CD4-positive, alpha-beta memory T cell (primary cell): ENCODE measurements at regions not wholly inside any gene's neighbourhood (a gene's known extent, or its start where the extent isn't known, plus 50 kb on each side); places are given as distances from the start of the nearest gene placed in this dataset.

Source experiments
- CTCF ChIA-PET: fragments of 350-600 bp; sonication (Branson Sonifier 250); formaldehyde crosslinking; loops from one replicate; lab custom pipeline; 2021; ENCODE audit warnings: inconsistent platforms; ENCODE audit not compliant: partially characterized antibody; lab: Charles Lee
- POLR2A ChIA-PET: fragments of 350-600 bp; sonication (Branson Sonifier 250); formaldehyde crosslinking; loops from one replicate; lab custom pipeline; 2021; ENCODE audit not compliant: partially characterized antibody; lab: Charles Lee
- DNase-seq, 5 donors: peaks; one replicate each; pipeline versions ENCODE4 v3.0.0 to v3.0.0-alpha.2; 2020 to 2022; ENCODE audit warnings: mixed read lengths in 1 of 5
- H3K27ac ChIP-seq: one replicate; pipeline ENCODE4 v1.7.0; 2013; ENCODE audit warnings: low read depth, low read length
- H3K27me3 ChIP-seq: 2 replicates; pipeline ENCODE4 v1.7.0; 2013; ENCODE audit warnings: mild to moderate bottlenecking, low read length, moderate library complexity; ENCODE audit not compliant: insufficient read depth
- H3K36me3 ChIP-seq: 2 replicates; pipeline ENCODE4 v1.7.0; 2013; ENCODE audit warnings: mild to moderate bottlenecking, low read length, moderate library complexity; ENCODE audit not compliant: insufficient read depth
- H3K4me1 ChIP-seq: 2 replicates; pipeline ENCODE4 v1.7.0; 2013; ENCODE audit warnings: mild to moderate bottlenecking, low read length, moderate library complexity; ENCODE audit not compliant: insufficient read depth
- H3K4me3 ChIP-seq, 2 donors: one replicate each; pipeline ENCODE4 v1.7.0; 2013; ENCODE audit warnings: low read length in 2 of 2, mild to moderate bottlenecking in 1 of 2
- H3K9me3 ChIP-seq, 2 donors: one replicate each; pipeline ENCODE4 v1.7.0; 2013; ENCODE audit warnings: low read length in 2 of 2, control low read depth in 1 of 2; ENCODE audit not compliant: control insufficient read depth in 1 of 2
- H3K27ac Mint-ChIP-seq, 7 donors: one replicate each; pipeline ENCODE4 v1.8.0; 2020 to 2021; ENCODE audit warnings: mixed read lengths in 7 of 7, mild to moderate bottlenecking in 6 of 7, inconsistent platforms in 3 of 7, moderate library complexity in 3 of 7
- H3K27me3 Mint-ChIP-seq, 2 donors: one replicate each; pipeline ENCODE4 v1.8.0; 2020 to 2021; ENCODE audit warnings: mixed read lengths in 2 of 2
- H3K36me3 Mint-ChIP-seq, 2 donors: one replicate each; pipeline ENCODE4 v1.8.0; 2020 to 2021; ENCODE audit warnings: mixed read lengths in 2 of 2, inconsistent platforms in 1 of 2, mild to moderate bottlenecking in 1 of 2
- H3K4me1 Mint-ChIP-seq, 4 donors: one replicate each; pipeline ENCODE4 v1.8.0; 2020 to 2021; ENCODE audit warnings: mixed read lengths in 4 of 4, mild to moderate bottlenecking in 1 of 4
- H3K4me3 Mint-ChIP-seq, 8 donors: one replicate each; pipeline ENCODE4 v1.8.0; 2020 to 2021; ENCODE audit warnings: mixed read lengths in 8 of 8, mild to moderate bottlenecking in 7 of 8, moderate library complexity in 6 of 8, inconsistent platforms in 3 of 8
- H3K9me3 Mint-ChIP-seq, 8 donors: one replicate each; pipeline ENCODE4 v1.8.0; 2020 to 2021; ENCODE audit warnings: mixed read lengths in 8 of 8, mild to moderate bottlenecking in 5 of 8, inconsistent platforms in 3 of 8, moderate library complexity in 1 of 8
- intact Hi-C: fragments of 100-400 bp; cut with micrococcal nuclease; formaldehyde crosslinking; loops from one replicate; pipeline ENCODE4 v1.15.1; 2023

DNA sequence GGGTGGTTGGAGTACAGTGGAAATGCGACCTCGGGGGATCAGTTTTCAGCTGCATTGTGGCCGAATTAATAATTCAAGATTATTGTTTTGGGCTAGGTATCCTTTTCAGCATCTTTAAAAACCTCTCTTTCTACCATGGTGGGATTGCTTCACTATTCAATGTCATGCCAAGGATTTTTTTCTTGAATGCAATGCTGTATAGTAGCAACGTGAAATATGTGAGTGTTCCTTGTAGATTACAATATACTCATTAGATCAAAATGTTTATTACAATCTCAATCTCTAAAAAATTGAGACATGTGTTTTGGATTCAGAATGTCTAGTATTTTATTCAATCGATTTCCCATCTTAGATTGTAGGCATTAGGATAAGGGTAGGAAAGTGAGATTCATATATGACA lies 586.5 kb upstream of the TBL1XR1 start:
- no peak overlapping the region for H3K4me3 Mint-ChIP-seq
- H3K27ac ChIP-seq, result no peak overlapping the region
- ChIA-PET POLR2A (no interaction called here), CTCF (no interaction called here)
- peaks cover 10 to 13% (median 11%) of the 10 kb centered on the region in 4 donors for H3K4me1 Mint-ChIP-seq
- H3K27me3 ChIP-seq, result no peaks in the 10 kb centered on the region
- no peaks in the 10 kb centered on the region for H3K9me3 Mint-ChIP-seq
- H3K4me3 ChIP-seq, result no peak overlapping the region
- no peaks in the 10 kb centered on the region for H3K36me3 Mint-ChIP-seq
- no peaks in the 10 kb centered on the region for H3K9me3 ChIP-seq
- no peak for DNase-seq
- intact Hi-C loops, result no loop called here
- H3K36me3 ChIP-seq, result no peaks in the 10 kb centered on the region
- H3K27me3 Mint-ChIP-seq, result no peaks in the 10 kb centered on the region
- H3K4me1 ChIP-seq, result peaks cover 8% of the 10 kb centered on the region
- no peak overlapping the region for H3K27ac Mint-ChIP-seq

- ChIA-PET CTCF (no interaction called here), POLR2A (no interaction called here)
- H3K27ac Mint-ChIP-seq, result no peak overlapping the region
- H3K4me1 ChIP-seq, result no peaks in the 10 kb centered on the region
- H3K27me3 ChIP-seq, result no peaks in the 10 kb centered on the region
- H3K27ac ChIP-seq, result no peak overlapping the region
- H3K9me3 Mint-ChIP-seq, result peaks cover 0 to 1% (median 0%) of the 10 kb centered on the region in 8 donors
- no peaks in the 10 kb centered on the region for H3K36me3 ChIP-seq
- no peak for DNase-seq
- no peak overlapping the region for H3K4me3 Mint-ChIP-seq
- H3K36me3 Mint-ChIP-seq, result no peaks in the 10 kb centered on the region
- H3K9me3 ChIP-seq, result no peaks in the 10 kb centered on the region
- H3K4me1 Mint-ChIP-seq, result peaks cover 6 to 10% (median 8%) of the 10 kb centered on the region in 4 donors
- intact Hi-C loops, result no loop called here
- no peaks in the 10 kb centered on the region for H3K27me3 Mint-ChIP-seq
- H3K4me3 ChIP-seq, result no peak overlapping the region
Observed at GRCh38 chr3:177787279-177788041, 590.2 kb upstream of the TBL1XR1 start.

DNA sequence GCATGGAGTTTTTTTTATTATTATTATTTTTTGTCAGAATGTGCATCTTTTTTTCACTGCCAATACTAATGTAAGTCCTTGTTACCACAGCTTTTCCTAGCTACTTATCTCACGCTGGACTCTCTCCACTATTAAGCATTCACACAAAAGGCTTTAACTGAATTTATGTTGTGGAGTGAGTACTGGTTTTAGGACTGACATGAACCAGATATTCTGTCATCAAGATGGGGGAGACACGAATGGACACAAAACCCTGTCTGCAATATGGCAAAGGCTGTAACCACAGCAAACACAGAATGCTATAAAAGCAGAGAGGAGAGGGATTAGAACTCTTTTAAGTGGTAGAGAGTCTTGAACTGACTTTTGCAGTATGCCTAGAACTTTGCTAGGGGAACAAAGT lies 592.2 kb upstream of the TBL1XR1 start:
- no peaks in the 10 kb centered on the region for H3K27me3 Mint-ChIP-seq
- Histone ChIP-seq H3K36me3 (no peaks in the 10 kb centered on the region), H3K27ac (no peak overlapping the region), H3K4me1 (no peaks in the 10 kb centered on the region), H3K27me3 (no peaks in the 10 kb centered on the region), H3K4me3 (no peak overlapping the region), H3K9me3 (no peaks in the 10 kb centered on the region)
- peaks cover 0 to 1% (median 0%) of the 10 kb centered on the region in 8 donors for H3K9me3 Mint-ChIP-seq
- H3K4me3 Mint-ChIP-seq, result no peak overlapping the region
- CTCF ChIA-PET, result no interaction called here
- DNase-seq, result no peak
- POLR2A ChIA-PET, result no interaction called here
- intact Hi-C loops, result no loop called here
- no peaks in the 10 kb centered on the region for H3K36me3 Mint-ChIP-seq
- peak overlapping the region in 1 of 7 donors; percentile 15 for H3K27ac Mint-ChIP-seq
- peaks cover 6 to 10% (median 8%) of the 10 kb centered on the region in 4 donors for H3K4me1 Mint-ChIP-seq

DNA sequence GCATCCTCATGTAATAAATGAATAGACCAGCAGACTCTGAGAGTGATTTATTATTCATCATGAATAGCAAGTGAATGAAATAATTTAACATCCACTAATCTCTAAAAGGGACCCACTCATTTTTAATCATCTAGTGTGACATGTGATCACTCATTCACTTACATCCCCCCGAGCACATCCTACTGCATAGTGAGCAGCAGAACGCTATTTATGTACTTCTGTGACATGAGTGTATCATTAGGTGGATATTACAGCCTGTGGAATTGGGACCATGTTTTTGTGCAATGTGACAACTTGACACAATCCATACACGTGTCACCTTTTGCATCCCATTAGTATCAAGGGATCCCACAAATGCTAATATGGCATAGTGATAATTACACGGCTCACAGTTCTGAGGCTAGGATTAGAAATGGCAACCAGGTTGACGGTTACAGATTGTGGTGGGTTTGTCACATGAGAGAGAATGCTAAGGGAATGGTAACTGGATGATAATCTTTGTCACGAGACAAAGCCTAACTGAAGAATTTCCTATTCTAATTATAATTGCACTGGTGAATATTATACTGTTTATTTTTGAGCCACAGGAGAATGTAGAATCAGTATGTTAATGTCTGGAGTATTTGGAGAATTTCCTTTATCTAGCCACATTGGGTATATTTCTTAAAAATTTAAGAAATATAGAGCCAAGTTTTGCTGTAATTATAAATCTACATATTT lies 595.2 kb upstream of the TBL1XR1 start:
- H3K4me1 Mint-ChIP-seq, result peaks cover 0 to 2% (median under 1%) of the 10 kb centered on the region in 4 donors
- POLR2A ChIA-PET, result no interaction called here
- Histone ChIP-seq H3K27me3 (no peaks in the 10 kb centered on the region), H3K4me3 (no peak overlapping the region), H3K9me3 (no peaks in the 10 kb centered on the region), H3K27ac (no peak overlapping the region), H3K36me3 (no peaks in the 10 kb centered on the region), H3K4me1 (no peaks in the 10 kb centered on the region)
- no peak overlapping the region for H3K4me3 Mint-ChIP-seq
- H3K36me3 Mint-ChIP-seq, result no peaks in the 10 kb centered on the region
- peaks cover 0 to 1% of the 10 kb centered on the region in 2 donors for H3K27me3 Mint-ChIP-seq
- no peak for DNase-seq
- CTCF ChIA-PET, result no interaction called here
- intact Hi-C loops, result no loop called here
- H3K9me3 Mint-ChIP-seq, result peaks cover 0 to 1% (median 0%) of the 10 kb centered on the region in 8 donors
- H3K27ac Mint-ChIP-seq, result no peak overlapping the region

DNA sequence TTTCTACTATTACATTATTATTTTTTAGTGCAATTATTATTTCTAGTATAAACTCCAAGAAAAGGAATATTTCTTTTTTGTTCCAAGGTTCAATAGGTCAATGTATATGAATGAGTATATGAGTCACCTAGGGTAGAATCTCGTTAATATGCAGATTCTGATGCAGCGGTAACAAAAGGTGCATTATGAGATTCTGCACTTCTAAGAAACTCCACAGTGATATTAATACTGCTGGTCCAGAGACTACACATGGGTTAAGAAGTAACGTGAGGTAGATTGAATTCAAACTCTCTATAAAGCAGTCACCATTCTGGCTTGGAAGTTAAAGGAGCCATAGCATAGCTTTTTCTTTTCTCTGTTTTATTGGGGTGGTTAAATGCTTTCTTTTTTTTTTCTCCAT lies 596.2 kb upstream of the TBL1XR1 start:
- ChIA-PET POLR2A (interaction anchor here (0.6 kb wide), 1 partner anchor 284 kb away, joined by 3 read pairs; no protein-coding TSS in a partner anchor), CTCF (no interaction called here)
- Mint-ChIP-seq H3K9me3 (peaks cover 0 to 1% (median 0%) of the 10 kb centered on the region in 8 donors), H3K4me3 (no peak overlapping the region), H3K36me3 (no peaks in the 10 kb centered on the region), H3K27me3 (peaks cover 0 to 1% of the 10 kb centered on the region in 2 donors), H3K4me1 (no peaks in the 10 kb centered on the region), H3K27ac (no peak overlapping the region)
- no peaks in the 10 kb centered on the region for H3K36me3 ChIP-seq
- intact Hi-C loops, result no loop called here
- no peaks in the 10 kb centered on the region for H3K4me1 ChIP-seq
- no peaks in the 10 kb centered on the region for H3K9me3 ChIP-seq
- no peak overlapping the region for H3K4me3 ChIP-seq
- H3K27ac ChIP-seq, result no peak overlapping the region
- no peak for DNase-seq
- no peaks in the 10 kb centered on the region for H3K27me3 ChIP-seq

- Histone ChIP-seq H3K27ac (no peak overlapping the region), H3K4me1 (no peaks in the 10 kb centered on the region), H3K27me3 (no peaks in the 10 kb centered on the region), H3K36me3 (no peaks in the 10 kb centered on the region), H3K9me3 (no peaks in the 10 kb centered on the region), H3K4me3 (no peak overlapping the region)
- CTCF ChIA-PET, result no interaction called here
- no peak for DNase-seq
- H3K4me3 Mint-ChIP-seq, result no peak overlapping the region
- H3K27ac Mint-ChIP-seq, result no peak overlapping the region
- H3K4me1 Mint-ChIP-seq, result peaks cover 2 to 7% (median 5%) of the 10 kb centered on the region in 4 donors
- POLR2A ChIA-PET, result no interaction called here
- peaks cover 0 to 1% (median 0%) of the 10 kb centered on the region in 8 donors for H3K9me3 Mint-ChIP-seq
- peaks cover 0 to 1% of the 10 kb centered on the region in 2 donors for H3K27me3 Mint-ChIP-seq
- H3K36me3 Mint-ChIP-seq, result no peaks in the 10 kb centered on the region
- intact Hi-C loops, result no loop called here
Observed at GRCh38 chr3:177795216-177795615, 597.9 kb upstream of the TBL1XR1 start.

GRCh38 chr3:177795859-177796258 lies 598.6 kb upstream of the TBL1XR1 start:
- no peak for DNase-seq
- peaks cover 2 to 10% (median 5%) of the 10 kb centered on the region in 4 donors for H3K4me1 Mint-ChIP-seq
- Histone ChIP-seq H3K4me3 (no peak overlapping the region), H3K4me1 (no peaks in the 10 kb centered on the region), H3K27me3 (no peaks in the 10 kb centered on the region), H3K36me3 (no peaks in the 10 kb centered on the region), H3K27ac (no peak overlapping the region), H3K9me3 (no peaks in the 10 kb centered on the region)
- H3K27me3 Mint-ChIP-seq, result peaks cover 0 to 1% of the 10 kb centered on the region in 2 donors
- H3K4me3 Mint-ChIP-seq, result no peak overlapping the region
- H3K36me3 Mint-ChIP-seq, result no peaks in the 10 kb centered on the region
- no peak overlapping the region for H3K27ac Mint-ChIP-seq
- ChIA-PET CTCF (no interaction called here), POLR2A (no interaction called here)
- H3K9me3 Mint-ChIP-seq, result peaks cover 0 to 1% (median 0%) of the 10 kb centered on the region in 8 donors
- intact Hi-C loops, result no loop called here
